ENCODE measurements at regions not wholly inside any gene's neighbourhood (a gene's known extent, or its start where the extent isn't known, plus 50 kb on each side); places are given as distances from the start of the nearest gene placed in this dataset.

DNA sequence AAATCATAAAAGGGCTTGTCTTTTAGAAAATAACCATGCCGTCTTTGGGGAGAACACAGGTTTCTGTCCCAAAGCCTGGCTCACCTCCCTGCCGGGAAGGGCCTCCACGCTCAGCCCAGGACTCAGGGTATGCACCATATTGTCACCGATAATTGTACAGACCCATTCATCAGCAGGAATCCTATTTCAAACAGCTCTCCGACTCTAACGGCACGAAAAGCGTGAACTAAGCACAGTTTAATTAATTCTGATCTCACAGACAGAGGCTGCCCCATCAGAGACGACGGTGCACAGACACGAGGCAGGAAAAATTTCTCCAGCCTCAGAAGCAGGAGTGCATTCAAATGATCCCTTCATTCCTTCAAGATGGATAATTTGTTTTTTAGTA lies 276.2 kb downstream of the MYCN start:
- TF ChIP-seq CTCF (IDR thresholded peaks at IDR 0.05) (no peak), POLR2A (IDR thresholded peaks at IDR 0.05) (no peak)

Data from sigmoid colon (tissue), 3 donors.